Stimulated activated CD8-positive, alpha-beta memory T cell treated with anti-CD3 and anti-CD28 coated beads, Interleukin-4, amount 100 ng/mL, for 48 hours (primary cell): ENCODE measurements at regions not wholly inside any gene's neighbourhood (a gene's known extent, or its start where the extent isn't known, plus 50 kb on each side); places are given as distances from the start of the nearest gene placed in this dataset.
"Not testable (repeated sequence)": the region's sequence is repeated elsewhere in the genome, so short reads cannot be mapped to it uniquely, and the experiment has no call there.

Source experiments
- DNase-seq: peaks from one replicate; pipeline ENCODE4 v3.0.0-alpha.2; 2020

- no peak for DNase-seq
These were observed 128.2 kb upstream of the SLC44A1 start for GRCh38 chr9:105116052-105116868.

- no peak for DNase-seq
These were observed 127.2 kb upstream of the SLC44A1 start for GRCh38 chr9:105117234-105117633.

GRCh38 chr9:105118636-105119035 is 125.8 kb upstream of the SLC44A1 start:
- DNase-seq, result no peak

GRCh38 chr9:105119156-105119555 is 125.3 kb upstream of the SLC44A1 start:
- no peak for DNase-seq

GRCh38 chr9:105121861-105122430 is 122.5 kb upstream of the SLC44A1 start:
- no peak for DNase-seq

- not testable (repeated sequence) for DNase-seq
These were observed 119.9 kb upstream of the SLC44A1 start for GRCh38 chr9:105124598-105124997.

- no peak for DNase-seq
These were observed 118.2 kb upstream of the SLC44A1 start for GRCh38 chr9:105126226-105126625.

GRCh38 chr9:105127863-105128220 is 116.6 kb upstream of the SLC44A1 start:
- peak; percentile 28 for DNase-seq

- no peak for DNase-seq
These were observed 115.4 kb upstream of the SLC44A1 start for GRCh38 chr9:105128908-105129600.

GRCh38 chr9:105129731-105130130 is 114.7 kb upstream of the SLC44A1 start:
- DNase-seq, result no peak

- DNase-seq, result no peak
These were observed 112.5 kb upstream of the SLC44A1 start for GRCh38 chr9:105131981-105132380.

- DNase-seq, result no peak
These were observed 111.8 kb upstream of the SLC44A1 start for GRCh38 chr9:105132606-105133005.

GRCh38 chr9:105138306-105138801 is 106.1 kb upstream of the SLC44A1 start:
- DNase-seq, result no peak

- DNase-seq, result no peak
These were observed 103.1 kb upstream of the SLC44A1 start for GRCh38 chr9:105141146-105141975.

- no peak for DNase-seq
These were observed 102.5 kb upstream of the SLC44A1 start for GRCh38 chr9:105141976-105142250.

GRCh38 chr9:105142406-105143135 is 101.9 kb upstream of the SLC44A1 start:
- no peak for DNase-seq

GRCh38 chr9:105143136-105143430 is 101.4 kb upstream of the SLC44A1 start:
- DNase-seq, result no peak

GRCh38 chr9:105144076-105144475 is 100.4 kb upstream of the SLC44A1 start:
- DNase-seq, result no peak

GRCh38 chr9:105144841-105145240 is 99.6 kb upstream of the SLC44A1 start:
- no peak for DNase-seq

GRCh38 chr9:105146677-105147076 is 97.8 kb upstream of the SLC44A1 start:
- no peak for DNase-seq

- DNase-seq, result no peak
These were observed 97.2 kb upstream of the SLC44A1 start for GRCh38 chr9:105147110-105147871.
